SK-N-SH treated with all-trans-retinoic acid at 6 μM for 48 hours (cell line): ENCODE measurements at regions not wholly inside any gene's neighbourhood (a gene's known extent, or its start where the extent isn't known, plus 50 kb on each side); places are given as distances from the start of the nearest gene placed in this dataset.
A peak's percentile ranks its signal among the peaks of the same experiment; 100 is the strongest.

Experiments used
- ATAC-seq: fragments of 200-7000 bp; cut with Tn5 transposase; 3 replicates; pipeline ENCODE4 v1.9.1; 2020; ENCODE audit warnings: mild to moderate bottlenecking, moderate library complexity
- CREB5 ChIP-seq: fragments of 250-450 bp; sonication (Bioruptor Pico); IDR thresholded peaks from 2 replicates; pipeline ENCODE4 v1.5.1; 2020; ENCODE audit warnings: low read depth, mild to moderate bottlenecking, moderate library complexity
- CSDC2 ChIP-seq: fragments of 250-450 bp; sonication (Bioruptor Pico); IDR thresholded peaks from 2 replicates; pipeline ENCODE4 v1.5.0; 2020; ENCODE audit warnings: mild to moderate bottlenecking, moderate library complexity
- CSRNP3 ChIP-seq: fragments of 250-450 bp; sonication (Bioruptor Pico); IDR thresholded peaks from 2 replicates; pipeline ENCODE4 v1.5.1; 2021; ENCODE audit warnings: mild to moderate bottlenecking, moderate library complexity
- ESRRG ChIP-seq: fragments of 250-450 bp; sonication (Bioruptor Pico); IDR thresholded peaks from 2 replicates; pipeline ENCODE4 v1.6.1; 2021; ENCODE audit warnings: mild to moderate bottlenecking
- GLIS3 ChIP-seq: fragments of 250-450 bp; sonication (Bioruptor Pico); IDR thresholded peaks from 2 replicates; pipeline ENCODE4 v1.5.0; 2020; ENCODE audit warnings: mild to moderate bottlenecking, moderate library complexity
- ISL1 ChIP-seq: fragments of 250-450 bp; sonication (Bioruptor Pico); IDR thresholded peaks from 2 replicates; pipeline ENCODE4 v2.1.2; 2022; ENCODE audit warnings: mild to moderate bottlenecking, moderate library complexity
- OSR1 ChIP-seq: fragments of 250-450 bp; sonication (Bioruptor Pico); IDR thresholded peaks from 2 replicates; pipeline ENCODE4 v1.8.0; 2022; ENCODE audit warnings: moderate library complexity, mild to moderate bottlenecking, inconsistent platforms
- PATZ1 ChIP-seq: fragments of 250-450 bp; sonication (Bioruptor Pico); IDR thresholded peaks from 2 replicates; pipeline ENCODE4 v1.8.0; 2020; ENCODE audit warnings: mild to moderate bottlenecking, moderate library complexity, borderline replicate concordance
- POU6F1 ChIP-seq: fragments of 250-450 bp; sonication (Bioruptor Pico); IDR thresholded peaks from 2 replicates; pipeline ENCODE4 v1.8.0; 2021; ENCODE audit warnings: low read depth, mild to moderate bottlenecking, moderate library complexity, borderline replicate concordance
- PPARA ChIP-seq: fragments of 250-450 bp; sonication (Bioruptor Pico); IDR thresholded peaks from 2 replicates; pipeline ENCODE4 v1.5.0; 2020; ENCODE audit warnings: mild to moderate bottlenecking, borderline replicate concordance
- RARB ChIP-seq: fragments of 250-450 bp; sonication (Bioruptor Pico); IDR thresholded peaks from 2 replicates; pipeline ENCODE4 v1.8.0; 2021; ENCODE audit warnings: mild to moderate bottlenecking, moderate library complexity
- TCF4 ChIP-seq: fragments of 250-450 bp; sonication (Bioruptor Pico); IDR thresholded peaks from 2 replicates; pipeline ENCODE4 v1.8.0; 2021; ENCODE audit warnings: mild to moderate bottlenecking, moderate library complexity, borderline replicate concordance
- TSHZ2 ChIP-seq: fragments of 250-450 bp; sonication (Bioruptor Pico); IDR thresholded peaks from 2 replicates; pipeline ENCODE4 v1.5.0; 2020; ENCODE audit warnings: mild to moderate bottlenecking, moderate library complexity
- ZC3H10 ChIP-seq: fragments of 250-450 bp; sonication (Bioruptor Pico); IDR thresholded peaks from 2 replicates; pipeline ENCODE4 v1.5.1; 2021; ENCODE audit warnings: mild to moderate bottlenecking, moderate library complexity
- ZFP3 ChIP-seq: fragments of 250-450 bp; sonication (Bioruptor Pico); IDR thresholded peaks from 2 replicates; pipeline ENCODE4 v1.5.0; 2020; ENCODE audit warnings: mild to moderate bottlenecking, moderate library complexity
- ZFP30 ChIP-seq: fragments of 450-650 bp; formaldehyde crosslinking; IDR thresholded peaks from 2 replicates; pipeline ENCODE4 v1.5.0; 2022; ENCODE audit warnings: mild to moderate bottlenecking, moderate library complexity
- ZNF565 ChIP-seq: fragments of 450-650 bp; formaldehyde crosslinking; conservative IDR thresholded peaks from 2 replicates; pipeline ENCODE4 v1.5.0; 2020; ENCODE audit warnings: low read depth, mild to moderate bottlenecking, moderate library complexity
- ZNF70 ChIP-seq: fragments of 450-650 bp; formaldehyde crosslinking; IDR thresholded peaks from 2 replicates; pipeline ENCODE4 v1.5.0; 2020; ENCODE audit warnings: mild to moderate bottlenecking, moderate library complexity
- ZNF8 ChIP-seq: fragments of 450-650 bp; formaldehyde crosslinking; IDR thresholded peaks from 2 replicates; pipeline ENCODE4 v1.5.0; 2020; ENCODE audit warnings: mild to moderate bottlenecking, moderate library complexity

GRCh38 chr11:109247071-109247470 lies 174.9 kb upstream of the C11orf87 start:
- no peak for TF ChIP-seq GLIS3 (CRISPR knock-in tag)
- TF ChIP-seq ZNF70 (CRISPR knock-in tag), result no peak
- no peak for TF ChIP-seq CSRNP3 (CRISPR knock-in tag)
- TF ChIP-seq ZNF8 (CRISPR knock-in tag), result no peak
- TF ChIP-seq ZC3H10 (CRISPR knock-in tag), result no peak
- TF ChIP-seq PATZ1 (CRISPR knock-in tag), result no peak
- no peak for TF ChIP-seq TCF4 (CRISPR knock-in tag)
- no peak for TF ChIP-seq ZFP3 (CRISPR knock-in tag)
- no peak for TF ChIP-seq CSDC2 (CRISPR knock-in tag)
- TF ChIP-seq ZFP30 (CRISPR knock-in tag), result no peak
- no peak for TF ChIP-seq RARB (CRISPR knock-in tag)
- no peak for TF ChIP-seq ISL1 (CRISPR knock-in tag)
- TF ChIP-seq ESRRG (CRISPR knock-in tag), result no peak
- TF ChIP-seq TSHZ2, result no peak
- TF ChIP-seq POU6F1, result no peak
- ATAC-seq, result peak; percentile 72

- no peak for TF ChIP-seq CSDC2 (CRISPR knock-in tag)
- TF ChIP-seq CSRNP3 (CRISPR knock-in tag), result no peak
- no peak for TF ChIP-seq CREB5 (CRISPR knock-in tag)
- TF ChIP-seq ZFP30 (CRISPR knock-in tag), result no peak
- no peak for TF ChIP-seq PATZ1 (CRISPR knock-in tag)
- TF ChIP-seq, all 23 proteins: peak for 0
- ATAC-seq, result no peak
Measured at GRCh38 chr11:109249597-109249996, 172.4 kb upstream of the C11orf87 start.

- TF ChIP-seq CSDC2 (CRISPR knock-in tag) (no peak), OSR1 (no peak), ZFP3 (CRISPR knock-in tag) (no peak), ZNF565 (CRISPR knock-in tag) (no peak), ZNF8 (CRISPR knock-in tag) (no peak), PPARA (CRISPR knock-in tag) (no peak), TSHZ2 (no peak), POU6F1 (no peak)
- no peak for ATAC-seq
Measured at GRCh38 chr11:109251230-109251629, 170.8 kb upstream of the C11orf87 start.
